HuH-7 (cell line): ENCODE measurements at regions not wholly inside any gene's neighbourhood (a gene's known extent, or its start where the extent isn't known, plus 50 kb on each side); places are given as distances from the start of the nearest gene placed in this dataset.

Experiments used
- DNase-seq: peaks from one replicate; pipeline ENCODE4 v3.0.0; 2011; ENCODE audit warnings: low spot score

DNA sequence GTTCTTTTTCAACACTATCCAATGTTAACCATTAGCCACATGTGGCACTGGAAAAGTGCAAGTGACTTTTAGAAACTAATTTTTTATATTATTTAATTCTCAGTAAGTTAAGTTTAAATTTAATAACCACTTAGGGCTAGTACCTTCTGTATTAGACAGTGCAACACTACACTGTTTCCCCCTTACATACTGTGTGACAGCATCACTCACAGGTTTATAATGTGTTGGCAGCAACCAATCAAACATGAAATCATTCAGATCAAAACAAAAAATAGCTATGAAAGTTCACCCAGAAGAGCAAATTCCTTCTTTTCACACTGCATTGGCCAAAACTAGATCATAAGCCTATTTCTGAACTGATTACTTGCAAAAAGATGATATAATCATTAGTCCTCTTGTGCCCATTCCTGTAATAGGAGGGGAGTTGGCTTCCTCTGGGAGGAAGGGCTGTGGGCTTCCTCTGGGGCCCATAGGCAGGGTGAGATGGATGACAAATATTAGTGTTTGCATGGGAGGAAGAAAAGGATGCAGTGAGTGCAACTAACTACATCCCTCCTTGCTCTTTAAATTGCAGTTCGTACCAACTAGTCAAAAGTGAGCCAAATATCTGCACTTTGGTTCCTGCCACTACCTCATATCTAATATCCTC, 708.1 kb upstream of the RGMB start:
- DNase-seq: no peak

DNA sequence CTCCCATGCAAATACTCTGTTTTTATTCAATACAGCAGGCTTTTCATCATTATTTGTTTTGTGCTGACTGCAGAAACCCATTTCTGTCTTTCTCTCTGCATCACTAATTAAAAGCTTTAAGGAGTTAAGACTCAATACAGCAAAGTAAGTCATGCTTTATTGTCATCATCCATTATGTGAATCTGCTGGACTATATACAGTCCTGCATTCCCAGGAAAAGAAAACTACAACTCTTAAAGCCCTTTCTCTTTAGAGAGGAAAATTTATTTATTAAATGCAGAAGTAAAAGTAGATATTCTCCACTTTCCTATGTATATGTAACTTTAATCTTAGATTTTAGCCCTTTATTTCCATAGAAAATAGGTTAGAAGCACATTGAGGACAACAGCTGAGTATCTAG, 706.6 kb upstream of the RGMB start:
- no peak for DNase-seq

DNA sequence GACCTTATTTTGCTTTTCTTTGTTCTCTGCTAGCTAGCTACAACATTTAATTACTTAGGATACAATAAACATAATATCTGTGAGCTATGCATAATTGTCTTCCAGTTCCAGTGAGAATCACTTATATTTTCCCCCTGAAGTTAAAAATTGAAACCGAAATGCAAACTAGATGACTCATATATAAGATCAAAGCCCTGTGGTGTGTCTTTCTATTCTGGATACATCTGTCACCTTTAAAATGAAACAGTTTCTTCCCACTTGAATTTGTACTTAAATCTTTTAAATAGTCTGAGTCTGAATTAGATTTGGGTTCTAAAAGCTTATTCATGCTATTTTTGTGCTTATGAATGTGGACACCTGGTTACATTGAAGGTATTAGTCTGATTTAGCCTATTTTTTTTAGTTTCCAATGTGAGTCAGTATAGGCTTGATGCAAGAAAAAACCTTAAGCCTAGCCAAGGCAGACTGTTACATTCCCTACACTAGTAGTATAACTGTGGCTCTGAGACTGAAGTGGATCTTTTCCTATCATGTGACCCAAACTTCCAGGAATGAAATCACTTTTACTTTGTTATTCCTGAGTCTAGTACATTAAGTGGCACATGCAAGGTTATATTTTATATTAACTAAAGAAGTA, 703.5 kb upstream of the RGMB start:
- no peak for DNase-seq

DNA sequence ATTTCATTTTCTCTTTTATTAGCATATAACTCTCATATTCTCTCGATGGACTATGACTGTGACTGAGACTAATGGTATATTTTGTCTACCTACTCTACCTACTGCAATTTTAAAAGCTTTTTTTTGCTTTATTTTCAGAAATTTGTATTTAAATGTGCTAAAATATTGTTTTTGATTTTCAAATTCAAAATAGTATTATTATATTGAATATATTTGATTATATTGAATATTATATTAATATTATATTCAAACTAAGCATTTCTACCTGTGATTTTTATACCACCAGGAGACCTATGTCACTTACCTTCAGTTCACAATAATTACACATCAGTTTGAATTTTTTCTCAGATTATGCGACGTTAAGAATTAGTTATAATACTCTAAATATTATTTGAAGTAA, 700.5 kb upstream of the RGMB start:
- no peak for DNase-seq

DNA sequence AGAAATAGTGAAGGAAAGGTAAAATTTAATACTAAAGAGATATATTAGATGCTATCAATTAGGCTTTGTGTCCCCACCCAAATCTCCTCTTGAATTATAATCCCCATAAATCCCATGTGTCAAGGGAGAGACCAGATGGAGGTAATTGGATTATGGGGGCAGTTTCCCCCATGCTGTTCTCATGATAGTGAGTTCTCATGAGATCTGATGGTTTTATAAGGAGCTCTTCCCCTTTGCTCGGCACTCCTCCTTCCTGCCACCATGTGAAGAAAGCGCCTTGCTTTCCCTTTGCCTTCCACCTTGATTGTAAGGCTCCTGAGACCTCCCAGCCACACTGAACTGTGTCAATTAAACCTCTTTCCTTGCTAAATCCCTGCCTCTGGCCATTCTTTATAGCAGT, 697.0 kb upstream of the RGMB start:
- no peak for DNase-seq

DNA sequence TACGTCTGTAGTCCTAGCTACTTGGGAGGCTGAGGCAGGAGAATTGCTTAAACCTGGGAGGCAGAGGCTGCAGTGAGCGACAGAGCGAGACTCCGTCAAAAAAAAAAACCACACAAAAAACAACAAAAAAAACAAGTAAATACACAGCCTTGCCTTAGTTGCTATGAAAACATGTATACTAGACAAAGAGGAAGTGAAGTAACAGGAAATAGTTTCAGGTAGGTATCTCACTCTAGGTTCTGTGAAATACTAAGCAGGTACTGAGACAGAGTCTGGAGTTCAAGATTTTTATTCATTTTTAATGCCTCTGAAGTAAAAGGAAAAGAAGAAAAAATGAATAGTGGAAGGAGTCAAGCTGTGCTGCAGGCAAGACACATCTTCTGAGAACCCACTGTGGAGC, 687.9 kb upstream of the RGMB start:
- no peak for DNase-seq

DNA sequence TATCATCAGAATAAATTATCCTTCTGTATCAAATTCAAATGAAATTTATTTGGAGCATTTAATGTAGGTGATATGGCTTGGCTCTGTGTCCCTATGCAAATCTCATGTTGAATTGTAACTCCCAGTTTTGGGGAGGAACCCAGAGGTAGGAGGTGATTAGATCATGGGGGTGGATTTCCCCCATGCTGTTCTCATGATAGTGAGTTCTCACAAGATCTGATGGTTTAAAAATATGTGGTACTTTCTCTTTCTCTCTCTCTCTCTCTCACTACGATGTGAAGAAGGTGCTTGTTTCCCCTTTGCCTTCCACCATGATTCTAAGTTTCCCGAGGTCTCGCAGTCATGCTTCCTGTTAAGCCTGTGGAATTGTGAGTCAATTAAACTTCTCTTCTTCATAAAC, 678.4 kb upstream of the RGMB start:
- no peak for DNase-seq

DNA sequence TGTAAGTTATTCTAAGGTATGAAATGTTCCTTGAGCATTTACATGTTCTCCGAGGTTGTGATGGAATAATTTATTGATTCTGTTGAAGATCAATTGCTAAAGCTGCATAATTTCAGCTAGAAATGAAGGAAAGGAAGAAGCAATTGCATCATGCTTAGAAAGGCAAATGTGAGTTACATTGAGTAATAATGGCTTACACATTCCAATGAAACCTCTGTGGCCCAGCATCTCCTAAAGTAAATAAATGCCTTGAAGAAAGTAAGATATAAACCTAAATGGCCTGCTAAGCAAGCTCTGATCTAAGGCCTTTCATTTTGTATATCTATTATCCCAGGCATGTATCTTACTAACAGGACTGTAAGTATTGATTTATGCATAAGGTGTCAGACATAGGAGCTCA, 677.3 kb upstream of the RGMB start:
- no peak for DNase-seq

DNA sequence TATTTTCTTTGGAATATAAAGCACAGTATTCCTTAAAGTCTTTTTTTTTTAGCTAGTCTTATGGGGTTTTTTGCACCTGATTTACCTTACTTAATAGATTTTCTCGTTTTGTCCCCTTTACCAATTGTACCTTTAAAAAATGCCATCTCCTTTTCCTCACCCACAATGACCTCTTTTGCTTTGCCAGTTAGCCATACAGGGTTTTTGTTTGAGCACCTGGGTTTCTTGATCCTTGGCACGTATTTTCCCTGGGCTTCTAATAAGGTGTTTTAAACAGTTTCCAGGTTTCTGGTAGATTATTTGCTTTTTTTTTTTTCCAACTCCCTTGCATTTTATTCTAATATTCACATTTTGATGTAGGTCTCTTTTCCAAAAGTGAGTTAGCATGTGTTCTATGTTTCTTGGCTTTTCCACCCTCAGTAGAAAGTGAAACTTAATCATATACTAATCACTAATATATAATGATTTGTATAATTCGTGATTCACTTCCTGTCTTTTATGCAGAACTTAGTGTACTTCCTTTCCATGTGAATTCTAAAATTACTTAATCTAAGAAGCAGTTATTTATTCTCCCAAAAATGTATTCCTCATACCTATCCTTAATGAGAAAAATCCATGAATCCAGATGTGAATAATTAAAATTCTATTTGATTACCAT, 673.9 kb upstream of the RGMB start:
- no peak for DNase-seq

DNA sequence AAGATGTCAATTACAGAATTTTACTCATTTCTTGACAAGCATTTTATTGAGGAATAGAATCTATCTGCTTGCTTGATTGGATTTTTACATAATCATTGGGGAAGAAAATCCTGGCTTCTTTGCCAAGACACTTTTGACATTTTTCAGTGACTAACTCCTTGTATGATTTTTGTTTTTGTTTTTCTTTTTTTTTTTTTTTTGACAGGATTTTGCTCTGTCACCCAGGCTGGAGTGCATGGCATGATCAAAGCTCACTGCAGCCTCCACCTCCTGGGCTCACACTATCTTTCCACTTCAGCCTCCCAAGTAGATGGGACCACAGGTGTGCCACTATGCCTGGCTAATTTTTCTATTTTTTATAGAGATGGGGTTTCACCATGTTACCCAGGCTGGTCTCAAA, 672.3 kb upstream of the RGMB start:
- DNase-seq: no peak

DNA sequence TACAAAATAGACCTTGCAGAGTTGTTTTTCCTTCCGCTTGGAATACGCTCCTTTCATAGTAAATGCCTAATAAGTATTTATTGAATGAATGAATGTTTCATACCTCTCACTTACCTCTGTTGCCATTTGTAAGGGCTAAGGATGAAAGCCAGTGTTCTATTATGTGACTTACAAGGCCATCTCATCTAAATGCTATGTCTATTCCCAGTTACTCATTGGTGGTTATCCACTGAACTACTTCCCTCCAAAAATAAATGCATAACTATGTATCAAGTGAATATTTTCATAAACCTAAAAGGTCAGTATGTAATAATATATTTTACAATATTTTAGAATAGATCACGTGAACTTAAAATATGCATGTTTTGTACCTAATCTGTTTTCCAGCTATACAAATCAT, 670.5 kb upstream of the RGMB start:
- DNase-seq: no peak

DNA sequence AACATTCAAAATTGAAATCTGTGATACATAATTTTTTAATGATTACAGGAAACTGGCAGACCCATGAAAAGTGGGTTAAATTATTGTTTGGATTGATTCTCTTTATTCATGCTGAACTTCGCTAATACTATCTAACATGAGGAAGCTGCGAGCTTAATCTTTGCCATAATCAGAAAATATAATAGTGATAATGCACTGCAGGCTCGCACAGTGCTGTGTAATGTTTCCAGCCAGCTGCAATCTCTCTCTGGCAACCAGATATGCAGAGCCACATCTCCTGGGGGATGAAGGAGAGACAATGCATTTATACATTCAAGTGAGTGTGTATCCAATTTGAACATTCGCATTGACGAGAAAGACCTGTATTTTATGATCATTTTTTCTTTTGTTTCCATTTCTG, 669.7 kb upstream of the RGMB start:
- DNase-seq: no peak

DNA sequence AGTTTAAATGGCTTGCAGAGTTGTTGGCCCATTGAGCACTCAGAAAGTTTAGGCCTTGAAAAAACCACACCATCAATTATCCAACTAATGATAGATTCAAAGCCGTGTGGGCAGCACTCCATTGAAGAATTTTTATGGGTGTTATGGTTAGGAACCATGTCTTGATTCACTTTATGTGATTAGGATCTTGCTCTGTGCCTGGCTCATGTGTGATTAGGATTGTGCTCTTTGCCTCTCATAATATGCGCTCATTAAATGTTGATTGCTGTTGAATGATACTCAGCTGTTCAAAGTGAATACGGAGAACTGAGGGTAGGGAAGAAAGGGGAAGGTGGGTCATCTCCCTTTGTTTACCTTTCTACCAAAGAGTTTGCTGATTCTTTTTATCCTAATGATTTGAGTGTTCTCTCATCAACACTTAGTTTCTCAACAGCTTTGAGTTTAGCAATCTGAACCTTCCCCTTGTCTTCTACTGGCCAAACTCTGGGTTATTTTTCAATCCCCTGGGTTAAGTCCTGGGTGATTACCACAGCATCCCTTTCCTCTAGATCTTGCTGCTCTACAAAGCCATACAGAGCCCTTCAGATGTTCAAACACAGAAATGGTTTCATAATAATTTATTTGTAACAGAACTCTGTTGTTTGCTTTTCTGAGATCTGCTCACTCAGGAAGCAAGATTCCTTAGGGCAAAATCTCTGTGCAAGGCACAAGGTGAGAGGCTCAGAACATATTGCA, 668.8 kb upstream of the RGMB start:
- no peak for DNase-seq

DNA sequence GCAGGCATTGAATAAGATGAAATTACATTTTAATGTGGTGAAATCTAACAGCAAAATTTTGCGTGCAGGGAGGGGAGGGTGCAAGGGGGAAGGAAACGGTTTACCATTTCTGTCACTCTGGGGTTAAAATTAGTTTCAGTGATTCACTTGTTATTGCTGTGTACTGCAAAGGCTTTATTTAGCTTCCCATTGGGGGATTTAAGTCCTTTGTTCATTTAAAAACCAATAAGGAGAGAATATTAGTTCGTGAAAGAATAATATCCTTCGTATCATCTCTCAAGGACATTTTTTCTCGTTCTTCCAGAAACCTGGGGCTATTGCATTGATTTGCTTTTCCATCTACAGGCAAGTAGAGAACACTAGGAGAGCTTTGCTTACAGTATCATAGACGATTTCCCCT, 667.8 kb upstream of the RGMB start:
- DNase-seq: no peak

DNA sequence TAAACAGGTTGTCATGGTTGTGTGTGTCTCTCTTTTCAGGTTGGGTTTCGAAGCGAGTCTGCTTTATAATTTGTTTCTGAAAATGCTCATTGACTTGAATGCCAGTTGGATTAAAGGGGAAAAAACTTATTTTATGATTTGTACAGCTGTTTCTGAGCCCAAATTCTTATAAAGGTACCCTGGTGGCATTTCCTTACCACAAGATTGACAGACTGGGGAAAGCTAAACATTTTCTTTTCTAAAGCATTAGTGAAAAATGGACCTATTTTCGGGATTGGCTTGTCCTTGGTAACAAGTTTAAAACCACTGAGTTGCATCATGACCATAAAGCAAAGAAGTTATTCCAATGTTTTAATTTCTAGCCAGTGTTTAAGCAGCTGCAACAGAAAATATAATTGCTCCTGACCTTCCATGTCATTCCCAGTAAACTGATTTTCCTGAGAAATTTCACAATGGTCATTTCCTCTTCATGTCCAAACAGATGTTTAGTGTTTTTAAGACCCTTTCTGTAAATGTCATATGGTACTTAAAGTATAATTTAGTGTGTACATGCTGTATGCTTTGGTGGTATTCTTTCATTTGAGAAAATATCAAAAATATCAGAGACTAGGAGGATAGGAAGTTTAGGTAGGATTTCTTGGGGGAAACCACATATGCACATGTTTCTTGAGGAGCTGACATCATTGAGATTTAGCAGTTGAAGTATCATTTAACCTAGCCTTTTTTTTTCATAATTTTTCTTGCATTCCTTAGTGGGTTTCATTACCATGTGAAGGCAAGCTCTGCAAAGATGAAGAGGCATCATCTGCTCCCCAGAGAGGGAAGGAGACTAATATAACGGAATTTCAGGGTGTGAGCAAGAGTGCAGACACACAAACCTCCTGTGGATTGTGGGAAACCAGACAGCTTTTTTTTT, 667.1 kb upstream of the RGMB start:
- no peak for DNase-seq

DNA sequence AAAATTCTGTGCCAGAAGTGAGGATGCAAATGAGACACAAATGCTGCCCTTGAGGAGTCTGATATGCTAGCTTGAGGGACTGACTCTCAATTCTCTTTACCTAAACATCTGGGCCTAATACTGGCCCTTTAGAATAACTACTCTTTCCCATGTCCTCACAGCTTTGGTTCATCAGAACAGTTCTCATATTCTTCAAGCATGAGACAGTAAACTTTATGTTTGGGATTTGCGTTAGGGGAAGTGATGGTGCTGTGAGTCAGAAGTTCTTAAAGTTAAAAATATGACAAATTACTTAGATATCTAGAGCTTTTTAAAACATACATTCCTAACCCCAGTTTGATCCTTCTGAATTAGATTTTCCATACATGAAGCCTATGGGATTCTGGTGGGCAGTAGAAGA, 665.0 kb upstream of the RGMB start:
- DNase-seq: no peak

DNA sequence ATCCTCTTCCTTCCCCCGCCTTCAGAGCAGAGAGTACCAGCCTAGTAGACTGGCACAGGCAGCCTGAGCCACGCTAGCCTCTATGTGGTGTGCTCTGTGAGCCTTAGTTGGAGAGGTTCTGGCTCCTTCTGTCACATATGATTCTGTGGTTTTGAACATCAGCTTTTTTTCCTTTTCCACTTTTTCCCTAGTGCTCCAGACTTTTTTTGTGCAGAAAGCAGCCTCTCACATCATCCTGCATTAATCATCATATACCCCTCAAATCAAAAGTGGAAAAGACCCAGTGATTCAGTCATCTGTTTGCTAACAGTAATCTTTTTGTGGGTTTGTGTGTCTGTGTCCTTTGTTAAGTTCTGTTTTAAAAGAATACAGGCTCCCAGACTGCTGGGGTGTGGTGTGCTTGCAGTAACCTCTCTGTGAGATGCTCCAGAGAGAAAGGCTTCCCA, 663.9 kb upstream of the RGMB start:
- no peak for DNase-seq

DNA sequence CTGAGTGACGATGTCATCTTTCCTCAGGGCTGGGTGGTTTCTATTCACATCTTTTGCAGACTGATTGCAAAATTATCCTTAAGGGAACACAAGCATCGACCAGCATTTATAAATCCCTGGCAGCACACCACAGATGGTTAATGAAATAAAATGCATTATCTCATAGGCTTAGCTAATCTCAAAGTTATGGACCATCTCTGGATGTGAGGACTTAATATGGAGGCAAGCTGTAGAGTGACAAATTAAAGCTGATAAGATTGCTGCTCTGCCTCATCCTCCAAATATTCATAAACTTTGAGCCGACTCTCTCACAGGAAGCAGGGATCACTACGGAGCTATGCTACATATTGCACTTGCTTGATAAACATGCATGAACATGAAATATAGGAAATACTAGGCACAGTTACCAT, 663.2 kb upstream of the RGMB start:
- DNase-seq: no peak

DNA sequence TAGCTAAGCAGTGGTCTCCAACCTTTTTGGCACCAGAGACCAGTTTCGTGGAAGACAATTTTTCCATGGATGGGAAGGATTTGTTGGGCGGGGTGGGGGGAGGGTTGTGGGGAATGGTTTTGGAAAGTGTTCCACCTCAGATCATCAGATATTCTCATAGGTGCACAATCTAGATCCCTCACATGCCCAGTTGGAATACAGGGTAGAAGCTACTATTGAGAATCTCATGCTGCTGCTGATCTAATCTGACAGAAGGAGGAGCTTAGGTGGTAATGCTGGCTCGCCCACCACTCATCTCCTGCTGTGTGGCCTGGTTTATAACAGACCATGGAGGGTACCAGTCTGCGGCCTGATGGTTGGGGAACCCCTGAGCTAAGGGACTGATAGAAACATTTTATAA, 662.7 kb upstream of the RGMB start:
- DNase-seq: no peak

DNA sequence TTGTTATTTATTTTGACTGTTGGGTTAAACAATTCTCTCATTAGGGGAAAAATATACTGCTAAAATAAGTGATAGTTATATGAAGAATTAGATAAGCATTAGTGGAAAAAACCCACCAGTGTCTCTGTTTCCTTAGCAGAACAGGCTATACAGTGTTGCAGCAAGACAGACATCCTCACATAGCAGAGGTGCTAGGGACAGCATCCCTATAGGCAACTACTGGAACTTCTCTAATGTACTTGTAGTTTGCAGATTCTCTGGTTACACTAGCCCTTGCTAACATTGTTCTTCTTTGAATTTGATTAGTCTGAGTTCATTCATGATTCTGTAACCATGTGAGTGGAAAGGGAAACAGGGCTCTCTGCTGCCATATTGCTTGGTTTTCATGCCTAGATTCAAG, 661.8 kb upstream of the RGMB start:
- no peak for DNase-seq

DNA sequence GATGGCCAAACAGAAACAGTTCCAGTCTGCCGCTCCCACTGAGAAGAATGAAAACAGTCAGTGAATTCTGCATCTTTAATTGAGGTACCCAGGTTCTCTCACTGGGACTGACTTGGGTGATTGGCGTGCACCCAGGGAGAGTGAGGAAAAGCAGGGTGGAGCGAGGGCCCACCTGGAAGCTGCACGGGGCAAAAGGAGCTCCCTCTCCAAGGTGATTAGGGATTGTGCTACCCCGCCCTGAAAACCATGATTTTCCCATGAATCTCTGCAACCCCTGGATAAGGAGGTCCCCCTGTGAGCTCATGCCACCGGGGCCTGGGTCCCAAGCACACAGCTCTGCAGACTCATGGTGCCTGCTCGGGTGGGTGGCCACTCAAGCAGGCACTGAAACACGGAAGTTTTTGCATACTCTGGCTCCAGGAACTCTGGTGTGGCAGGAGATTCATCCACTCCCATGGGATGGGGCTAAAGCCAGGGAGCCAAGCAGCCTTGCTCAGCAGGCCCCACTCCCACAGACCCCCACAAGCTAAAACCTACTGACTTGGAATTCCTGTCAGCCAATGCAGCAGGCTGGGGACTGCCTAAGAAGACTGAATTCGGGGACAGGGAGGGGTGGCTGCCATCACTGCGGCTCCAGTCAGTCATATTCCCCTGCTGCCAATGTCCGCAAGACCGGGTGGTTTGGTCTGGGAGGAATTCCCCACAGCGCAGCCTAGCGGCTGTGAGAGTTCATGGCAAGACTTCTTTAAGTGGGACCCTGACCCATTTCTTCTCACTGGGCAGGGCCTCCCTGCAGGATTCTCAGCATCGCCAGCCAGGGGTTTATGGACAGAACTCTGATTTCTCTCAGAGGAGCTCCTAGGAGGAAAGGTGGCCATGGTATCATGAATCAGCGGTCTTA, 652.2 kb upstream of the RGMB start:
- peak; percentile 26 for DNase-seq
